GM18861 (cell line): ENCODE measurements at regions not wholly inside any gene's neighbourhood (a gene's known extent, or its start where the extent isn't known, plus 50 kb on each side); places are given as distances from the start of the nearest gene placed in this dataset.
A peak's percentile ranks its signal among the peaks of the same experiment; 100 is the strongest.

Experiments
- ATAC-seq: cut with Tn5 transposase; IDR thresholded peaks from one replicate; pipeline ENCODE4 v1.9.1; 2021; ENCODE audit not compliant: unreplicated experiment

- no peak for ATAC-seq
Measured at GRCh38 chr6:6376845-6377244, 56.4 kb upstream of the F13A1 start.

- no peak for ATAC-seq
Measured at GRCh38 chr6:6377621-6378020, 57.2 kb upstream of the F13A1 start.

GRCh38 chr6:6379573-6379972 lies 59.1 kb upstream of the F13A1 start:
- no peak for ATAC-seq

GRCh38 chr6:6384520-6384919 lies 64.1 kb upstream of the F13A1 start:
- no peak for ATAC-seq

- ATAC-seq, result no peak
Measured at GRCh38 chr6:6386010-6386409, 65.5 kb upstream of the F13A1 start.

DNA sequence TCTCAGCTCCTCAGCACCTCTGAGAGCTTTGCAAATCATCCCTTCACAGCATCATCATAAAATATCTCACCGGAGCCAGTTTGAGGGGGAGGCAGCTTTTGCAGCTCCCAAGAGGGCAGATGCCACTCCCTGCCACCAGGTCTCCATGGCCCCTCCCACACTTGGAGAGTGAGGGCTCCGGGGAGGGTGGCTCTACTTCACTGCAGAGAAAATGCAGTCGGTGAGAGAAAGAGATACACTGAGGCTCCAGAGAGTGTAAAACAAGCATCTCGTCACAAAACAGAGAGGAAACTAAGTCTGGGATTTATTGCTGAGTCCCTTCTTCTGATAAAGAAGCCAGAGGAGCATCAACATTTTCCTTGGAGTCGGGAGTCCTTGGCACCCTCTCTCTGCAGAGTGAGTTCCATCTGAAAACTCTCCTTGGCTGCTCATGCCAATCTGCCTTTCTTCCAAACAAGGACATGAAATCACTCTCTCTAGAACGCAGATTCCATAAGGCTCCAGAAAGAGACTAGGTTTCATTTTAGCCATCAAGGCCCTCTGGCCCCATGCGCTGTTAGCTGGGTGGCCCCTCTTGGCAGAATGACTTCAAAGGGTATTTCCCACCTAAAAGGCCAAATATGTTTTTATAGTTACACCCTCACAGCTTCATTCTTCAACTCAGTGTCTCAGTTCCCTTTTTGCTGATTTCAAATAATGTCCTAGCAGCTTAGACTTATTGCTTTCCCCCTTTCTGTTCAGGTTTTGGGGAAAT lies 70.6 kb upstream of the F13A1 start:
- peak; percentile 70 for ATAC-seq

GRCh38 chr6:6392214-6393068 lies 72.0 kb upstream of the F13A1 start:
- peak; percentile 41 for ATAC-seq

DNA sequence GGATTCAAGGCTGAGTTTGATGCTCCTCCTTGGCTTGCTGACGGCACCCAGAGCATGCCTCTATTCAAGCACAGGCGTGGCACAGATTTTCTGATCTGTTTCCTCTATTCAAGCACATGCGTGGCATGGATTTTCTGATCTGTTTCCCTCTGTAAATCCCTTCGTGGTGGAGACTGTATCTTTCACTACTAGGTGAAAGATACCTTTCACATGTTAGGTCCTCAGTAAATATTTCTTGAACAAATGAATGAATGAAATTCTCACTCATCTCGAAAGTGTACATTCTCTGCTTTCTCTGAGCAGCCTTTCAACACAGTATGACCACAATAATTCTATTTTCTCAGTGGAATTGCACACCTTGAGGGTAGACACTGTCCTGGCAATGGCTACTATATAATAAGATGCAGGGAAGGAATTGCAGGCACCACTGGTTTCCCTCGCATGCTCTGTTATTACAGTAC lies 72.6 kb upstream of the F13A1 start:
- ATAC-seq, result peak; percentile 3

DNA sequence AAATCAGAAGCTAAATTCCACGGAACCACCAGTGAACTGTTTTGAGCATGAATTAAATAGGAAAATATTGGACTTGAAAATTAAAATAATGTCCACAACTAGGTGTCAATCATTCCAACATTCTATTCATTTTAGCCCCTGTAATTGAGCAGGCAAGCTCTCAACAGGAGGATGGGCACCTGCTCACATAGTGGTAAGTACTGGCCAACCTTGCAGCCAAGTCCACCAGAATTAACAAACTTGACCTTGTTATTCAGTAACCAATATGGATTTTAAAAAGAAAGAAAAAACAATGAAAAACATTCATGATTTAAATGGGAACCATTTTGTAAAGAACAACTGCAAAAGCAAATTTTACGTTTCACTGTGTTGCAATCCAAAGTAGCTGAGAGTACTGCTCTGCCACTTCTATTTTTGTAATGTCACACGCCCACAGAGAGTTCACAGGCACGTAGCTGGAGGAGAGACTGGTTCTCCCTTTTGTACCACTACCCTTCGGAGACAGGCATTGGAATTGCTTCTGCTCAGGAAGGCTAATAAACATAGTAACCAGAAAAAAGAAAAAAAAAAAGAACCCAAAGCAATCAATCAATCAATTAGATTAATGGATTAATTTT lies 75.2 kb upstream of the F13A1 start:
- no peak for ATAC-seq

GRCh38 chr6:6397842-6398241 lies 77.4 kb upstream of the F13A1 start:
- ATAC-seq, result no peak

GRCh38 chr6:6399568-6399967 lies 79.1 kb upstream of the F13A1 start:
- no peak for ATAC-seq

DNA sequence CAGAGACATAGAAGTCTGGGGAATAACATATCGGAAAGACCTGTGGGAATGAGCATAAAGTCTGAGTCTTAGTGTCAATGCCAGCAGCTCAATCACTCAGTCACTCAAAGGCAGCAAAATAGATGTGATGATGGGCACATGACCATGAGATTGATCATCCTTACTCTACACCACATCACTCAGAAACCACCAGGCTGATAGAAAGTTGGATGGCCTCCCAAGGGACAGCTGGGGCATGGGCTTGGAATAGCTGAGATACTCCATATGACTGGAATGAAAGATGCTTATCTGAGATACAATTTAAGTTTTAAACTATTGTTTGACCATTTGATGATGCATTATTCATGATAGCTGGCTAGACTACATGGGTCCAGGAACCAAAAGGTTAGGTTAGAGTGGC lies 80.9 kb upstream of the F13A1 start:
- no peak for ATAC-seq

GRCh38 chr6:6402006-6402405 lies 81.5 kb upstream of the F13A1 start:
- no peak for ATAC-seq

DNA sequence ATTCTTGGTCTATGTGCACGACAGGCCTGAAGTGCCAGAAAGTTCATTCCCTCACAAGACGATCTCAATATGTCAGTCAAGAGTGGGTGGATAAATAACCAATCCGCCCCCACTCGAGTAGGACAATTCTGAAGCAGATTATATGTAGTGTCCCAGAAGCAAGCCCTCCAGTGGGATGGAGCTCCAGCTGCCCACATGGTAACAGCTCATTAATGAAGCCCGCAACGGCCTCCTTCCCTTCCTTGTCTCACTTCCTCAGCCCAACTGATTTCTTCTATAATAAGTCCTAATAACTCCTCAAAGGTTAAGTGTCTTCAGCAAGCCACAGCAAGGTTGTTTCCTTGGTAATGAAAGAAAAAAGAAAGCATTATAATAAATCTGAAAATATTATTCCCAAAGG lies 82.1 kb upstream of the F13A1 start:
- no peak for ATAC-seq

DNA sequence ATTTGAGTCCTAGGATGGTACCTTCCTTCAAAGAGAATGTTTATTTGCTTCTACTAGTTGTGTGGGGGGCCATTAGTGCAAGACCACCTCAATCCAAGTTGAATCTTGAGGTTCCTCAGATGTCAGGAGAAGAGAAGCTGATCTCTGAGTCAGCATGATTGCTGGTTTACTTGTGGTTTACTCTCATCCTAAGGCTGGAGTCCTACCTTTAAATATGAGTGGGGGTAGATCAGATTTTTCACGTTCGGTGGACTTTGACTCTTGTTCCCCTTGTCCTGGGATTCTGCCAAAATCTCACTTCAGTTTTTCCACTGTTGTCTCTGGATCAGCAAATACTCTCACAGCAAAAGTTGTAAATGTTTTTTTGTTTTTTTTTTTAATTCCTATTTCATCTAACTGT lies 84.6 kb upstream of the F13A1 start:
- ATAC-seq, result no peak

GRCh38 chr6:6405997-6406714 lies 85.7 kb upstream of the F13A1 start:
- no peak for ATAC-seq

GRCh38 chr6:6406715-6407070 lies 86.2 kb upstream of the F13A1 start:
- ATAC-seq, result no peak

DNA sequence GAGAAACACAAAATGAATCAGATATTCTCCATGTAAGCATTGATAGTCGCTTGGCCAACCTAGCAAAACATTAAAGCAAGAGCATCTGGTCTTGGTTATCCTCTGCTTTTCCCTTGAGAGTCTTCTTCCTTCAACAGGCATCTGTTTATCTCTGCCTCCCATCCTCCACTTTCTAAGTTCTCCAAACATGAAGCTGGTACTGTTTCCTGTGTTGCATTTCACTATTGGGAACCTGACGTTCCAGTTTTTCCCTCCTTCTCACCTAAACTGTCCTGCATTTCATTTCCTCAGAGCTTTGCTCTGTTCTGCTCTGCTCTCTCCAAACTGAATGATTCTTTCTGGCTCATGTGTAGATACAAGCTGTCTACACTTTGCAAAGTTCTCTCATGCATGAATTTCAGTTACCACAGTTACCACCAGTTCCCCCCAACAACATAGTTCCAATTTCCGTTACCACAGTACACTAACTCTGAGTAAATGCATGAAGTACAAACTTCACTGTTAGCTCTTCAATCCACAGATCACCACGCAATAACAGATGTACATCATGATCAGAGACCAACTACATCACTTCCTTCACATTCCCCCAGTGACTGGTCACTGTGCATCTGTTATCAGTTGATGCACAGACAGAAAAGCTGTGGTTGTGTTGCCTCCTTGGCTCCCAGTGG lies 86.7 kb upstream of the F13A1 start:
- ATAC-seq, result peak; percentile 96

DNA sequence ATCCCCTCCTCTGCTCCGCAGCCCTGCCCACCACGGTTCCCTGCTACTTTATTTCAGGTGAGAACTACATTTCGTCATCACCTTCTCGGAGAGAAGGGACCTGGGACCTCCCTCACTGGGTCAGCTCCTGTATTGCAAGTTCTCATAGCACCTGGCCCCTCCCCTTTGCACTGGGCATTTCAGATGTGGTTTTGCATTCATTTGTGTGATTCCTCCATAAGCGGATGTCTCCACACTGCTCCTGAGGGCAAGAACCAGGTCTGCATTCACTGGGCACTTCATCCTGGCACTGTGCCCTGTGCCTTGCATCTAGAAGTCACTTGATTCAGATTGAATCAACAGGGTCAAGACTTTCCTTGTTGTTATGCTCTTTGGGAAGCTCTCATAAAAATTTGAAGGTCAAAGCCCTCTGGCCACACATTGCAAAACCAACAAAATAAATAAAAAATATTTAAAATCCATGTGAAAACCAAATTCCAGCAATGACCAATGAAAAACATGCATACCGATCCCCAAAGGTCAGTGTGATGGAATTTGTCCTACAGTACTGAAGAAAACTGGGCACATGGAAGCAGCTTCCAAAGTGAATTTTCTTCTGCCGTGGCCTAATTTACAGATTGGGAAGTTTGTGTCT lies 89.1 kb upstream of the F13A1 start:
- no peak for ATAC-seq

- no peak for ATAC-seq
Measured at GRCh38 chr6:6411115-6411514, 90.7 kb upstream of the F13A1 start.
